ENCODE measurements at regions not wholly inside any gene's neighbourhood (a gene's known extent, or its start where the extent isn't known, plus 50 kb on each side); places are given as distances from the start of the nearest gene placed in this dataset.

GRCh38 chr2:192298664-192299063 is 103.9 kb upstream of the TMEFF2 start:
- Histone ChIP-seq H3K4me1 (replicated peaks in 1 of 4; ENCODE audit: control insufficient read depth in 3 of 4, insufficient read depth in 4 of 4, low read length in 3 of 4) (peaks cover 0 to 4% (median 0%) of the 10 kb centered on the region in 4 experiments; a peak in 1 of 7 replicates), H3K14ac (ENCODE audit: insufficient read length) (no peak overlapping the region), H2AFZ (ENCODE audit: low read length) (no peak overlapping the region), H3K27ac (ENCODE audit: low read depth, low read length) (no peak overlapping the region), H3K36me3 (ENCODE audit: control insufficient read depth in 2 of 4, insufficient read depth in 4 of 4, low read length in 3 of 4) (no peaks in the 10 kb centered on the region), H3K23ac (ENCODE audit: insufficient read length) (no peak overlapping the region), H3K56ac (replicated peaks; ENCODE audit: insufficient read length, low read depth, low read length) (no peak overlapping the region), H4K20me1 (replicated peaks in 1 of 2; ENCODE audit: control insufficient read depth in 1 of 2, insufficient read depth in 2 of 2, low read length in 2 of 2) (no peaks in the 10 kb centered on the region), H2BK15ac (ENCODE audit: low read length) (no peak overlapping the region), H3K23me2 (ENCODE audit: low read depth, low read length) (no peaks in the 10 kb centered on the region), H4K91ac (replicated peaks; ENCODE audit: insufficient read length, low read length) (no peak overlapping the region), H3K79me2 (ENCODE audit: control insufficient read depth in 1 of 2, insufficient read depth in 2 of 2, low read length in 2 of 2) (no peaks in the 10 kb centered on the region), H3K27me3 (replicated peaks in 1 of 4; ENCODE audit: control insufficient read depth in 3 of 4, extremely low read depth in 1 of 4, insufficient read depth in 3 of 4, low read length in 3 of 4) (no peaks in the 10 kb centered on the region), H2BK5ac (ENCODE audit: low read depth, low read length) (no peak overlapping the region), H4K5ac (ENCODE audit: insufficient read length, low read depth, low read length) (no peak overlapping the region), H3K9ac (replicated peaks in 1 of 4; ENCODE audit: extremely low read depth in 1 of 4, low read depth in 3 of 4, low read length in 3 of 4) (no peak overlapping the region), H3K4ac (replicated peaks; ENCODE audit: insufficient read length, low read depth, low read length) (no peak overlapping the region), H2AK5ac (ENCODE audit: low read depth, low read length) (no peak overlapping the region), H2BK120ac (replicated peaks; ENCODE audit: low read depth, low read length) (no peak overlapping the region), H3K4me2 (ENCODE audit: insufficient read depth in 1 of 2, low read depth in 2 of 2, low read length in 2 of 2) (no peak overlapping the region), H3K4me3 (ENCODE audit: extremely low read depth in 1 of 4, insufficient read depth in 2 of 4, low read depth in 3 of 4, low read length in 4 of 4) (no peak overlapping the region), H3K79me1 (ENCODE audit: low read depth, low read length) (no peaks in the 10 kb centered on the region), H2BK20ac (ENCODE audit: low read length) (no peak overlapping the region), H3K18ac (ENCODE audit: extremely low read depth, low read length) (no peak overlapping the region), H3K9me3 (ENCODE audit: insufficient read depth in 2 of 2, low read depth in 1 of 2, low read length in 1 of 2) (no peaks in the 10 kb centered on the region), H2BK12ac (ENCODE audit: low read depth, low read length) (no peak overlapping the region), H4K8ac (ENCODE audit: extremely low read depth, insufficient read depth, low read length) (no peak overlapping the region)
- WGBS, 2 experiments (ENCODE audit: extremely low coverage in 1 of 2, insufficient coverage in 1 of 2, insufficient read length in 1 of 2, insufficient replicate concordance in 2 of 2, low coverage in 1 of 2, low lambda C conversion rate in 2 of 2, missing lambda C conversion rate in 1 of 2), result 68% methylated on average over 3 of the region's 3 CpGs; no CpG with 5 or more reads in 1 of the 2 experiments
- FAIRE-seq, result no peak
- peak in 1 of 2 experiments; percentile 17 for DNase-seq (ENCODE audit: low read depth in 1 of 2, low spot score in 2 of 2)
- no peak for TF ChIP-seq CBX8 (IDR thresholded peaks at IDR 0.05; ENCODE audit: borderline replicate concordance, low read depth, low read length)
- TF ChIP-seq SRF (IDR thresholded peaks at IDR 0.05; ENCODE audit: low read depth, low read length), result no peak
- no peak for TF ChIP-seq CHD2 (IDR thresholded peaks at IDR 0.05; ENCODE audit: low read length)
- TF ChIP-seq SP2 (IDR thresholded peaks at IDR 0.05; ENCODE audit: low read length), result no peak
- TF ChIP-seq USF2 (IDR thresholded peaks at IDR 0.05; ENCODE audit: low read length), result no peak
- TF ChIP-seq BRCA1 (IDR thresholded peaks at IDR 0.05; ENCODE audit: low read depth, low read length), result no peak
- no peak for TF ChIP-seq CBX5 (IDR thresholded peaks at IDR 0.05; ENCODE audit: low read depth, low read length)
- TF ChIP-seq EGR1 (IDR thresholded peaks at IDR 0.05; ENCODE audit: borderline replicate concordance, low read depth, low read length), result no peak
- no peak for TF ChIP-seq ZNF274 (IDR thresholded peaks at IDR 0.05; ENCODE audit: borderline replicate concordance, extremely low read depth, low read length)
- CTCF ChIA-PET (ENCODE audit: partially characterized antibody), result interaction anchor here (1.3 to 1.4 kb wide), 2 partner anchors 15 to 55 kb away, joined by 4 read pairs; no protein-coding TSS in a partner anchor
- POLR2A ChIA-PET (ENCODE audit: partially characterized antibody), result no interaction called here
